ENCODE measurements at regions not wholly inside any gene's neighbourhood (a gene's known extent, or its start where the extent isn't known, plus 50 kb on each side); places are given as distances from the start of the nearest gene placed in this dataset.

DNA sequence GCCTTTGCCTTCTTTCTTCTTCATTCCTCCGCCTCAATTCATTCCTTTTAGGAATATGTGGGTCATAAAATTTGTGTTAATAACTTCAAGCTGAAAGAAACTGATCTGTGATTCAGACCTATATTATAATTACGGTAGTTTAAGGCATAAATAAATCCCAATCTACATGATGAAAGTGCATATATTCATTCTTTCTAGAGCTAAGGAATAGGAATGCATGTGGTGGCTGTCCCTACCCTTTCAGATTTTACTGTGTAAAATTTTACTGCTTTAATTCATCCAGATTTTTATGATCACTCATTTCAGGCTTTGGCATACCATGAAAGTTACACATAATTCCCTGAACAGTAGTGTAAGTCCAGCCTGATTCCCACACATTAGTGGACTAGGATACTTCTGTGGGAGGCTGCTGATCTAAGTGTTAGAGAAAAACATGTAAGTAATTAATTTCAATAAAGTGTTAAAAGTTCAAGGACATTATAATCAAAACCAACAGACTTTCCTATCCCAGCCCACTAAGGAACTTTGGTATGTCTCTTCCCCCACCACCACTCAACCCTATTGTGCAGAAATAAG is 83.1 kb downstream of the HINT1 start:
- Histone ChIP-seq H3K9me3 (peaks cover 0 to 2% (median 0%) of the 10 kb centered on the region in 4 donors), H3K4me3 (no peak overlapping the region), H3K4me1 (peaks cover 0 to 4% (median 0%) of the 10 kb centered on the region in 4 donors), H3K27me3 (no peaks in the 10 kb centered on the region), H3K27ac (peak overlapping the region in 2 of 4 donors; percentile 3 to 23), H3K36me3 (no peaks in the 10 kb centered on the region)
- no peak for TF ChIP-seq EP300 (IDR thresholded peaks at IDR 0.05)
- TF ChIP-seq, protein P1, sequence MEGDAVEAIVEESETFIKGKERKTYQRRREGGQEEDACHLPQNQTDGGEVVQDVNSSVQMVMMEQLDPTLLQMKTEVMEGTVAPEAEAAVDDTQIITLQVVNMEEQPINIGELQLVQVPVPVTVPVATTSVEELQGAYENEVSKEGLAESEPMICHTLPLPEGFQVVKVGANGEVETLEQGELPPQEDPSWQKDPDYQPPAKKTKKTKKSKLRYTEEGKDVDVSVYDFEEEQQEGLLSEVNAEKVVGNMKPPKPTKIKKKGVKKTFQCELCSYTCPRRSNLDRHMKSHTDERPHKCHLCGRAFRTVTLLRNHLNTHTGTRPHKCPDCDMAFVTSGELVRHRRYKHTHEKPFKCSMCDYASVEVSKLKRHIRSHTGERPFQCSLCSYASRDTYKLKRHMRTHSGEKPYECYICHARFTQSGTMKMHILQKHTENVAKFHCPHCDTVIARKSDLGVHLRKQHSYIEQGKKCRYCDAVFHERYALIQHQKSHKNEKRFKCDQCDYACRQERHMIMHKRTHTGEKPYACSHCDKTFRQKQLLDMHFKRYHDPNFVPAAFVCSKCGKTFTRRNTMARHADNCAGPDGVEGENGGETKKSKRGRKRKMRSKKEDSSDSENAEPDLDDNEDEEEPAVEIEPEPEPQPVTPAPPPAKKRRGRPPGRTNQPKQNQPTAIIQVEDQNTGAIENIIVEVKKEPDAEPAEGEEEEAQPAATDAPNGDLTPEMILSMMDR (IDR thresholded peaks at IDR 0.05): no peak
- TF ChIP-seq POLR2A (IDR thresholded peaks at IDR 0.05): no peak
- no peak for DNase-seq (ENCODE audit: low spot score in 2 of 2)
- 43 to 48% methylated on average over 2 of the region's 2 CpGs for WGBS, 2 donors

DNA sequence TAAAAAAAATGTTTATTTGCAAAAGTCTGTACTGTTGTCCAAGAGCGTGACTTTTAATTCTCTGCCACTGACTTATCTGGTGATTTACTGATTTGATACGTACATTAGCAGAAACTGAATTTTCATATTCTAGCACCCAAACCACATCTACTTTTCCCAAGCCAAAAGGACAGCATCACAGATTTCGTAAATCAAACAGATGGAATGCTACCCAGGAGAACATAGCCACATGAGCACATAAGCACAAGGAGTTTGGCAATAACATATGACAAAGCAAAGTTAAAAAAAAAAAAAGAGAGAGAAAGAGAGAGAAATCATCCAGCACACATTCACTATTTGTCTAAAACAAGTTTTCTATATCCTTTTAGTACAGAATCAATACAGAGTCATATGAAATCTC is 83.7 kb downstream of the HINT1 start:
- Histone ChIP-seq H3K36me3 (no peaks in the 10 kb centered on the region), H3K27me3 (no peaks in the 10 kb centered on the region), H3K27ac (peak overlapping the region in 1 of 4 donors; percentile 3), H3K4me3 (no peak overlapping the region), H3K4me1 (peaks cover 0 to 4% (median 0%) of the 10 kb centered on the region in 4 donors), H3K9me3 (no peaks in the 10 kb centered on the region)
- DNase-seq (ENCODE audit: low spot score in 2 of 2): no peak
- WGBS, 2 donors: 72 to 84% methylated on average over 3 of the region's 3 CpGs
- TF ChIP-seq EP300 (IDR thresholded peaks at IDR 0.05) (peak in 1 of 2 donors; percentile 10), POLR2A (IDR thresholded peaks at IDR 0.05) (no peak)

DNA sequence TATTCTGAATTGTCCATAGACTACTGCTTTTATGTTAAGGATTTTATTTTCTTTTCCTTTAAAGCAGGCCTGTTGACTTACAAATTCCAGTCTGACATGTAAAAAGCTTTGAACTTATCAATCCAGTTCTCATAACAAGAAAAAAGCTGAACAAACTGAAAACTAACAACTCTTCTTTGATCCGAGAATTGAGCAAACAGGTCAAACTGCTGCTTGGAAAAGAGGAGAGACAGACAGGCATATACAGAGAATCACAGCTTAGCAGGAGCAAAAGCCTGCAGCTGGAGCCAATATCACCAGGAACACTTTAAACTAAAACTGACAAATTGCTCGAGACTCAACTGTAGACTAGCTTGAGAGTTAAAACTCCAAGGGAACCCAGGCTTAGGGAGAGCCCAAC is 85.8 kb downstream of the HINT1 start:
- no peaks in the 10 kb centered on the region for H3K36me3 ChIP-seq
- no peaks in the 10 kb centered on the region for H3K27me3 ChIP-seq
- TF ChIP-seq POLR2A (IDR thresholded peaks at IDR 0.05) (no peak), EP300 (IDR thresholded peaks at IDR 0.05) (no peak)
- TF ChIP-seq, protein P1 (IDR thresholded peaks at IDR 0.05): no peak
- peaks cover 0 to 4% (median 0%) of the 10 kb centered on the region in 4 donors for H3K4me1 ChIP-seq
- no peak overlapping the region for H3K4me3 ChIP-seq
- no peak for DNase-seq (ENCODE audit: low spot score in 2 of 2)
- H3K27ac ChIP-seq: no peak overlapping the region
- no peaks in the 10 kb centered on the region for H3K9me3 ChIP-seq
- 78% methylated on average over 2 of the region's 2 CpGs for WGBS, 2 donors

DNA sequence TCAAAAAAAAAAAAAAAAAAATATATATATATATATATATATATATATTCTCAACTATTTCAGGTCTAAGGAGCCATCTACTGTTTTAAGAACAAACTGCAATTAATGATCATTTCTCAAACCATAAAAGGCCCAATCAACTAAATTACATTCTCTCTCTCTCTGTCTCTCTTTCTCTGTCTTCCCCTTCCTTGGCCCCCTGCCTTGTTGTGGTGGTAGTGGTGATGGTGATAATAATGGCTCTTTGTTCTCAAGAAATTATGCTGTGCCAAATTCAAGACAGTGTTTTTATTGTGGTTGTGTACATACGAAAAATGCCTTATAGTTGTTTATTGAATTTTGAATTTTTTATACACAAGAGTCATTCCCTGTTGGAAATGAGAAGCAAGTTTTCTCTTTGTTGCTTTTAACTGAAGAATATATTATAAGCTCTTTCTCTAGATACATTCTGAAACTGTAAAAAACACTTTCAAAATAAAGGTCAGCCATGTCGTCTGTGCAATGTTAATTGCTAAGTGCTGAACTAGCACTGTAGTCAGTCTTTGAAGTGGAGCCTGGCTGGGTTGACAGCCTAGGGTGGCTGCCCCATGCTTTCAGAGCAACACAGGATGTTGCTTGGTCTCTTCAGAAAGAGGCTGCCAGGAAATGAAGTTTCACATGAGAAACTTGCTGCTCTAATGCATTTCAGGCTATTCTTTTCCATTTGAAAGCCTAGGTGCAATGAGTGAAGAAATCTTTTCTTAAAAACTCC is 96.0 kb downstream of the HINT1 start:
- no peak for DNase-seq (ENCODE audit: low spot score in 2 of 2)
- H3K36me3 ChIP-seq: no peaks in the 10 kb centered on the region
- H3K4me1 ChIP-seq: peaks cover 0 to 12% (median 3%) of the 10 kb centered on the region in 4 donors
- H3K4me3 ChIP-seq: no peak overlapping the region
- H3K27me3 ChIP-seq: no peaks in the 10 kb centered on the region
- WGBS, 2 donors: 26 to 30% methylated on average over 2 of the region's 2 CpGs
- H3K9me3 ChIP-seq: peaks cover 0 to 30% (median 3%) of the 10 kb centered on the region in 4 donors
- H3K27ac ChIP-seq: no peak overlapping the region
- TF ChIP-seq POLR2A (IDR thresholded peaks at IDR 0.05): no peak
- TF ChIP-seq EP300 (IDR thresholded peaks at IDR 0.05): no peak
- TF ChIP-seq, protein P1 (IDR thresholded peaks at IDR 0.05): no peak

DNA sequence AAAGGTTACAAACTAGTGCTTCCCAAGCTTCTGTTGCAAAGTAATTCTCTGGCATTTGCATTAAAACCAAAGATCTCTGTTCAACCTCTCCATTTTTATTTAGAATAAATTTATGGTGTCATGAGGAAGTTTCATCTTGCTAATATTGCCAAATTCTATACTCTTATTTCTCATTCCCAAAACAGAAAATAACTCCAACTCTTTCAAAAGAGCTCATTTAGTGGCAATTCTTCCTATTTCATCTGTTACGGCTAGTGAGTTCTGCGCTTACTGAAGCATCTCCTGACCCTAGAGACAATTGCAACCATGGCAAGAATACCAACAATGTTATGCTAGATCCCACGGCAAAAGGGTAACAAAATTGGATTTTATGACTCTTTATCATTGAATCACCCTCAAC is 97.0 kb downstream of the HINT1 start:
- Histone ChIP-seq H3K27ac (no peak overlapping the region), H3K4me3 (no peak overlapping the region), H3K36me3 (no peaks in the 10 kb centered on the region), H3K9me3 (peaks cover 0 to 30% (median 3%) of the 10 kb centered on the region in 4 donors), H3K27me3 (no peaks in the 10 kb centered on the region), H3K4me1 (peaks cover 0 to 12% (median 3%) of the 10 kb centered on the region in 4 donors)
- WGBS, 2 donors: 65 to 75% methylated on average over 3 of the region's 3 CpGs
- no peak for TF ChIP-seq EP300 (IDR thresholded peaks at IDR 0.05)
- TF ChIP-seq, protein P1 (IDR thresholded peaks at IDR 0.05): no peak
- no peak for TF ChIP-seq POLR2A (IDR thresholded peaks at IDR 0.05)
- DNase-seq (ENCODE audit: low spot score in 2 of 2): no peak
